Osteoblast (primary cell): ENCODE measurements at regions not wholly inside any gene's neighbourhood (a gene's known extent, or its start where the extent isn't known, plus 50 kb on each side); places are given as distances from the start of the nearest gene placed in this dataset.
A peak's percentile ranks its signal among the peaks of the same experiment; 100 is the strongest.

ENCODE experiments used
- DNase-seq: peaks from one replicate; pipeline ENCODE4 v3.0.0; 2011; ENCODE audit warnings: low spot score, mixed read lengths; ENCODE audit not compliant: insufficient read length; ENCODE audit errors: missing footprints
- H2AFZ ChIP-seq: 2 replicates; pipeline ENCODE4 v1.6.0; 2011; ENCODE audit warnings: mild to moderate bottlenecking, low read length
- H3K27ac ChIP-seq: 2 replicates; pipeline ENCODE4 v1.5.1; 2011; ENCODE audit warnings: mild to moderate bottlenecking, low read depth, low read length, moderate library complexity
- H3K27me3 ChIP-seq: 2 replicates; pipeline ENCODE4 v1.6.0; 2012; ENCODE audit warnings: mild to moderate bottlenecking, control low read depth, inconsistent platforms, low read length, moderate library complexity; ENCODE audit not compliant: insufficient read depth
- H3K36me3 ChIP-seq: 2 replicates; pipeline ENCODE4 v1.5.1; 2011; ENCODE audit warnings: mild to moderate bottlenecking, low read length, control low read depth, moderate library complexity; ENCODE audit not compliant: insufficient read depth
- H3K4me1 ChIP-seq: 2 replicates; pipeline ENCODE4 v1.5.1; 2011; ENCODE audit warnings: mild to moderate bottlenecking, low read length, control low read depth, moderate library complexity; ENCODE audit not compliant: insufficient read depth
- H3K4me2 ChIP-seq: 2 replicates; pipeline ENCODE4 v1.6.0; 2011; ENCODE audit warnings: mild to moderate bottlenecking, low read length; ENCODE audit not compliant: insufficient read depth
- H3K4me3 ChIP-seq: fragments of 200-600 bp; sonication (generic); 3 replicates; pipeline ENCODE4 v1.5.1; 2012; ENCODE audit warnings: mild to moderate bottlenecking, low read length, inconsistent platforms; ENCODE audit not compliant: insufficient read depth
- H3K79me2 ChIP-seq: 2 replicates; pipeline ENCODE4 v1.6.0; 2012; ENCODE audit warnings: mild to moderate bottlenecking, low read length, control low read depth, inconsistent platforms; ENCODE audit not compliant: insufficient read depth
- H3K9me3 ChIP-seq: 2 replicates; pipeline ENCODE4 v1.5.1; 2011; ENCODE audit warnings: low read depth, low read length, control low read depth
- H4K20me1 ChIP-seq: 2 replicates; pipeline ENCODE4 v1.6.0; 2012; ENCODE audit warnings: mild to moderate bottlenecking, low read length, control low read depth; ENCODE audit not compliant: insufficient read depth
- CTCF ChIP-seq: IDR thresholded peaks from 2 replicates; pipeline ENCODE4 v1.5.1; 2011; ENCODE audit warnings: mild to moderate bottlenecking, low read depth, low read length, moderate library complexity; ENCODE audit errors: extremely low read depth

- no peak for DNase-seq
- no peak overlapping the region for H3K27ac ChIP-seq
- H3K9me3 ChIP-seq, result no peaks in the 10 kb centered on the region
- no peaks in the 10 kb centered on the region for H3K36me3 ChIP-seq
- no peaks in the 10 kb centered on the region for H3K27me3 ChIP-seq
- H4K20me1 ChIP-seq, result no peaks in the 10 kb centered on the region
- no peak overlapping the region for H2AFZ ChIP-seq
- no peak overlapping the region for H3K4me3 ChIP-seq
- H3K79me2 ChIP-seq, result peaks cover 6% of the 10 kb centered on the region
- TF ChIP-seq CTCF, result no peak
- no peak overlapping the region for H3K4me2 ChIP-seq
- peaks cover 31% of the 10 kb centered on the region for H3K4me1 ChIP-seq
Observed at GRCh38 chr13:99045396-99045795, 67.5 kb upstream of the DOCK9 start.

GRCh38 chr13:99046851-99047250 lies 69.0 kb upstream of the DOCK9 start:
- H3K4me1 ChIP-seq, result peaks cover 26% of the 10 kb centered on the region
- H4K20me1 ChIP-seq, result no peaks in the 10 kb centered on the region
- no peaks in the 10 kb centered on the region for H3K9me3 ChIP-seq
- H3K79me2 ChIP-seq, result peaks cover 6% of the 10 kb centered on the region
- H3K27ac ChIP-seq, result peak overlapping the region; percentile 52
- no peak for DNase-seq
- no peak overlapping the region for H2AFZ ChIP-seq
- peak overlapping the region; percentile 73 for H3K4me2 ChIP-seq
- no peak for TF ChIP-seq CTCF
- H3K4me3 ChIP-seq, result peak overlapping the region; percentile 44
- H3K36me3 ChIP-seq, result no peaks in the 10 kb centered on the region
- no peaks in the 10 kb centered on the region for H3K27me3 ChIP-seq

- Histone ChIP-seq H3K4me1 (peaks cover 12% of the 10 kb centered on the region), H3K4me2 (no peak overlapping the region), H3K36me3 (no peaks in the 10 kb centered on the region), H3K27me3 (no peaks in the 10 kb centered on the region), H3K27ac (no peak overlapping the region), H3K4me3 (no peak overlapping the region), H3K9me3 (no peaks in the 10 kb centered on the region), H3K79me2 (peaks cover 3% of the 10 kb centered on the region), H4K20me1 (no peaks in the 10 kb centered on the region), H2AFZ (no peak overlapping the region)
- DNase-seq, result peak; percentile 25
- no peak for TF ChIP-seq CTCF
Observed at GRCh38 chr13:99050983-99051488, 73.2 kb upstream of the DOCK9 start.

GRCh38 chr13:99051768-99052455 lies 74.0 kb upstream of the DOCK9 start:
- no peak for TF ChIP-seq CTCF
- Histone ChIP-seq H2AFZ (no peak overlapping the region), H3K27me3 (no peaks in the 10 kb centered on the region), H3K27ac (no peak overlapping the region), H3K36me3 (no peaks in the 10 kb centered on the region), H3K79me2 (peaks cover 3% of the 10 kb centered on the region), H3K9me3 (no peaks in the 10 kb centered on the region), H3K4me1 (peaks cover 8% of the 10 kb centered on the region), H3K4me3 (no peak overlapping the region), H3K4me2 (no peak overlapping the region), H4K20me1 (no peaks in the 10 kb centered on the region)
- no peak for DNase-seq
